ENCODE measurements at regions not wholly inside any gene's neighbourhood (a gene's known extent, or its start where the extent isn't known, plus 50 kb on each side); places are given as distances from the start of the nearest gene placed in this dataset.

DNA sequence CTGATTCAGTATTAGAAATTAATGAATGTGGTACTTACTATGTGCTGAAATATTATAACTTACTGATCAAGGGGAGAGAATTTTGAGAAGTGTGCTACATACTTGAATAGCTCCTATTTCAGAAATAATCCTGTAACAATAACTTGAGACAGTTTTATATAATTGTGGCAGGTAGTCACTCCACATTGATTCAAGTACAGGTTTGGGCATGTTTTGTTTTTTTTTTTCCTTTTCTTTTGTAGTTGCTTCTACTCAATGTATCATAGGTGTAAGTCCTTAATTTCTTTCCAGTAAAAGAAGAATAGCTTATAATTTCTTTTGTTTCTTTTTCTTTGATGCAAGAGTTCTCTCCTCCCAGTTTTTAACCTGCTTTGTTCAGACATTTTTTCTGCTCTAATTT lies 86.1 kb upstream of the ADGRL2 start:
- in situ Hi-C loops (cut with HindIII; ENCODE audit: low pct_unique_long_range_greater_than_20kb, low sequenced_read_pairs), result no loop called here
- TF ChIP-seq TCF7L2 (IDR thresholded peaks at IDR 0.05; ENCODE audit: low read depth, low read length) (no peak), POLR2AphosphoS5 (IDR thresholded peaks at IDR 0.05; ENCODE audit: low read depth, low read length) (no peak), SIN3A (IDR thresholded peaks at IDR 0.05; ENCODE audit: borderline replicate concordance, insufficient read depth, low read depth, low read length) (no peak)
- TF ChIP-seq, protein P1, sequence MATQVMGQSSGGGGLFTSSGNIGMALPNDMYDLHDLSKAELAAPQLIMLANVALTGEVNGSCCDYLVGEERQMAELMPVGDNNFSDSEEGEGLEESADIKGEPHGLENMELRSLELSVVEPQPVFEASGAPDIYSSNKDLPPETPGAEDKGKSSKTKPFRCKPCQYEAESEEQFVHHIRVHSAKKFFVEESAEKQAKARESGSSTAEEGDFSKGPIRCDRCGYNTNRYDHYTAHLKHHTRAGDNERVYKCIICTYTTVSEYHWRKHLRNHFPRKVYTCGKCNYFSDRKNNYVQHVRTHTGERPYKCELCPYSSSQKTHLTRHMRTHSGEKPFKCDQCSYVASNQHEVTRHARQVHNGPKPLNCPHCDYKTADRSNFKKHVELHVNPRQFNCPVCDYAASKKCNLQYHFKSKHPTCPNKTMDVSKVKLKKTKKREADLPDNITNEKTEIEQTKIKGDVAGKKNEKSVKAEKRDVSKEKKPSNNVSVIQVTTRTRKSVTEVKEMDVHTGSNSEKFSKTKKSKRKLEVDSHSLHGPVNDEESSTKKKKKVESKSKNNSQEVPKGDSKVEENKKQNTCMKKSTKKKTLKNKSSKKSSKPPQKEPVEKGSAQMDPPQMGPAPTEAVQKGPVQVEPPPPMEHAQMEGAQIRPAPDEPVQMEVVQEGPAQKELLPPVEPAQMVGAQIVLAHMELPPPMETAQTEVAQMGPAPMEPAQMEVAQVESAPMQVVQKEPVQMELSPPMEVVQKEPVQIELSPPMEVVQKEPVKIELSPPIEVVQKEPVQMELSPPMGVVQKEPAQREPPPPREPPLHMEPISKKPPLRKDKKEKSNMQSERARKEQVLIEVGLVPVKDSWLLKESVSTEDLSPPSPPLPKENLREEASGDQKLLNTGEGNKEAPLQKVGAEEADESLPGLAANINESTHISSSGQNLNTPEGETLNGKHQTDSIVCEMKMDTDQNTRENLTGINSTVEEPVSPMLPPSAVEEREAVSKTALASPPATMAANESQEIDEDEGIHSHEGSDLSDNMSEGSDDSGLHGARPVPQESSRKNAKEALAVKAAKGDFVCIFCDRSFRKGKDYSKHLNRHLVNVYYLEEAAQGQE (IDR thresholded peaks at IDR 0.05; ENCODE audit: insufficient read depth in 1 of 2, low read depth in 2 of 2, low read length in 1 of 2), result no peak
- TF ChIP-seq, protein P2, sequence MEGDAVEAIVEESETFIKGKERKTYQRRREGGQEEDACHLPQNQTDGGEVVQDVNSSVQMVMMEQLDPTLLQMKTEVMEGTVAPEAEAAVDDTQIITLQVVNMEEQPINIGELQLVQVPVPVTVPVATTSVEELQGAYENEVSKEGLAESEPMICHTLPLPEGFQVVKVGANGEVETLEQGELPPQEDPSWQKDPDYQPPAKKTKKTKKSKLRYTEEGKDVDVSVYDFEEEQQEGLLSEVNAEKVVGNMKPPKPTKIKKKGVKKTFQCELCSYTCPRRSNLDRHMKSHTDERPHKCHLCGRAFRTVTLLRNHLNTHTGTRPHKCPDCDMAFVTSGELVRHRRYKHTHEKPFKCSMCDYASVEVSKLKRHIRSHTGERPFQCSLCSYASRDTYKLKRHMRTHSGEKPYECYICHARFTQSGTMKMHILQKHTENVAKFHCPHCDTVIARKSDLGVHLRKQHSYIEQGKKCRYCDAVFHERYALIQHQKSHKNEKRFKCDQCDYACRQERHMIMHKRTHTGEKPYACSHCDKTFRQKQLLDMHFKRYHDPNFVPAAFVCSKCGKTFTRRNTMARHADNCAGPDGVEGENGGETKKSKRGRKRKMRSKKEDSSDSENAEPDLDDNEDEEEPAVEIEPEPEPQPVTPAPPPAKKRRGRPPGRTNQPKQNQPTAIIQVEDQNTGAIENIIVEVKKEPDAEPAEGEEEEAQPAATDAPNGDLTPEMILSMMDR (IDR thresholded peaks at IDR 0.05), result no peak
- H3K36me3 ChIP-seq (ENCODE audit: control insufficient read depth, insufficient read depth, low read length), result no peaks in the 10 kb centered on the region
- H3K27ac ChIP-seq (ENCODE audit: low read length), result no peak overlapping the region
- no peak for DNase-seq (ENCODE audit: low read depth, low spot score)
- no peak overlapping the region for H3K4me3 ChIP-seq (ENCODE audit: low read depth in 2 of 2, low read length in 2 of 2)
- intact Hi-C loops (cut with micrococcal nuclease; ENCODE audit: unreplicated experiment), result no loop called here
- ChIA-PET POLR2A (interaction anchor here (0.7 kb wide), 1 partner anchor 55 kb away, joined by 9 read pairs; no protein-coding TSS in a partner anchor), CTCF (no interaction called here)
- BruUV-seq (replicated peaks), result no TSS peak
- H3K9me3 ChIP-seq (ENCODE audit: control insufficient read depth, insufficient read depth, low read depth, low read length), result no peaks in the 10 kb centered on the region
- H3K4me1 ChIP-seq (ENCODE audit: control insufficient read depth, insufficient read depth, low read length), result no peaks in the 10 kb centered on the region
- H3K27me3 ChIP-seq (ENCODE audit: control insufficient read depth, insufficient read depth, low read length), result no peaks in the 10 kb centered on the region
- no peak for ATAC-seq

DNA sequence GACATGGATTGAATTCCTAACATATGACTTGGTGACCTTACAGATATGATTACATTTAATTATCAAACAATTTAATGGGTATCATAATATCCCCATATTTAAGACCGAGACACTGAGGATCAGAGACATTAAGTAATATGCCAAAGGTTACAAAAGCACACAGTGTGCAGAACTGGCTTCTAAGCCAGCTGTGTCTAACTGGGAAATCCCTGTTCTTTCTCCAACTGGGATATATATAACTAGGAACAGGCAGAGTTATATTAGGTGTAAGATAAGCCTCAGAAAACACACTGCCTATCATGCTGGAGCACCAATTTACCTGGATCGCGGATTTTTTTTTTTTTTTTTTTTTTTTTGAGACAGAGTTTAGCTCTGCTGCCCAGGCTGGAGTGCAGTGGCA lies 88.3 kb upstream of the ADGRL2 start:
- no peaks in the 10 kb centered on the region for H3K9me3 ChIP-seq (ENCODE audit: control insufficient read depth, insufficient read depth, low read depth, low read length)
- no peaks in the 10 kb centered on the region for H3K27me3 ChIP-seq (ENCODE audit: control insufficient read depth, insufficient read depth, low read length)
- intact Hi-C loops (cut with micrococcal nuclease; ENCODE audit: unreplicated experiment) (no loop called here), in situ Hi-C loops (cut with HindIII; ENCODE audit: low pct_unique_long_range_greater_than_20kb, low sequenced_read_pairs) (no loop called here)
- H3K4me1 ChIP-seq (ENCODE audit: control insufficient read depth, insufficient read depth, low read length), result no peaks in the 10 kb centered on the region
- H3K4me3 ChIP-seq (ENCODE audit: low read depth in 2 of 2, low read length in 2 of 2), result no peak overlapping the region
- TF ChIP-seq TCF7L2 (IDR thresholded peaks at IDR 0.05; ENCODE audit: low read depth, low read length), result no peak
- no peak for TF ChIP-seq SIN3A (IDR thresholded peaks at IDR 0.05; ENCODE audit: borderline replicate concordance, insufficient read depth, low read depth, low read length)
- TF ChIP-seq, protein P1 (IDR thresholded peaks at IDR 0.05; ENCODE audit: insufficient read depth in 1 of 2, low read depth in 2 of 2, low read length in 1 of 2), result no peak
- TF ChIP-seq, protein P2 (IDR thresholded peaks at IDR 0.05), result no peak
- TF ChIP-seq POLR2AphosphoS5 (IDR thresholded peaks at IDR 0.05; ENCODE audit: low read depth, low read length), result no peak
- no TSS peak for BruUV-seq (replicated peaks)
- no peaks in the 10 kb centered on the region for H3K36me3 ChIP-seq (ENCODE audit: control insufficient read depth, insufficient read depth, low read length)
- POLR2A ChIA-PET, result no interaction called here
- DNase-seq (ENCODE audit: low read depth, low spot score), result no peak
- H3K27ac ChIP-seq (ENCODE audit: low read length), result no peak overlapping the region
- ATAC-seq, result no peak
- CTCF ChIA-PET, result no interaction called here

All from Panc1 (cell line).